ENCODE measurements at regions not wholly inside any gene's neighbourhood (a gene's known extent, or its start where the extent isn't known, plus 50 kb on each side); places are given as distances from the start of the nearest gene placed in this dataset.
"Not testable (repeated sequence)": the region's sequence is repeated elsewhere in the genome, so short reads cannot be mapped to it uniquely, and the experiment has no call there.

DNA sequence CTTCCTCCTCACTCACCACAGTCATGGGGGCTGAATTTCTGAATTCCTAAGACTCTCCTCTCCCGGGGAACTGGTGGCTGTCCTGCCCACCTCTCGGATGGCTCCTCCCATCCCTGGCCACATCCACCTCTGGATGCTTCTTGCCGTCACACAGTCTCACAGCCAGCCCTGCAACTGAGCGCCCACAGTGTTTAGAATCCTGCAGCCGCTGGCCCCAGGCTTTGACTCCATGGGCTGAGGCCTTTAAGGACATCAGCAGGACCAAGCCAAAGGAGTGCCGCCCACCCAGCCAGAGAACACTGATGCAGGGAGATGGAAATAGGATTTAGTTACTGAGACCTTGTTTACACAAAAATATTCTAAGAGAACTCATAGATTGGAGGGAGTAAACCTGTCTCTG, 299.3 kb upstream of the WSB1 start:
- H3K4me1 ChIP-seq (ENCODE audit: control insufficient read depth in 1 of 2, insufficient read depth in 2 of 2, low read length in 2 of 2); H3K9me3 ChIP-seq (ENCODE audit: control insufficient read depth in 1 of 2, low read length in 2 of 2); H3K27me3 ChIP-seq (ENCODE audit: low read depth, low read length); H3K36me3 ChIP-seq (ENCODE audit: control insufficient read depth in 1 of 2, insufficient read depth in 2 of 2, low read length in 2 of 2); H3K27ac ChIP-seq (ENCODE audit: low read length); H3K4me3 ChIP-seq (ENCODE audit: low read depth in 1 of 2, low read length in 2 of 2): not testable (repeated sequence)

DNA sequence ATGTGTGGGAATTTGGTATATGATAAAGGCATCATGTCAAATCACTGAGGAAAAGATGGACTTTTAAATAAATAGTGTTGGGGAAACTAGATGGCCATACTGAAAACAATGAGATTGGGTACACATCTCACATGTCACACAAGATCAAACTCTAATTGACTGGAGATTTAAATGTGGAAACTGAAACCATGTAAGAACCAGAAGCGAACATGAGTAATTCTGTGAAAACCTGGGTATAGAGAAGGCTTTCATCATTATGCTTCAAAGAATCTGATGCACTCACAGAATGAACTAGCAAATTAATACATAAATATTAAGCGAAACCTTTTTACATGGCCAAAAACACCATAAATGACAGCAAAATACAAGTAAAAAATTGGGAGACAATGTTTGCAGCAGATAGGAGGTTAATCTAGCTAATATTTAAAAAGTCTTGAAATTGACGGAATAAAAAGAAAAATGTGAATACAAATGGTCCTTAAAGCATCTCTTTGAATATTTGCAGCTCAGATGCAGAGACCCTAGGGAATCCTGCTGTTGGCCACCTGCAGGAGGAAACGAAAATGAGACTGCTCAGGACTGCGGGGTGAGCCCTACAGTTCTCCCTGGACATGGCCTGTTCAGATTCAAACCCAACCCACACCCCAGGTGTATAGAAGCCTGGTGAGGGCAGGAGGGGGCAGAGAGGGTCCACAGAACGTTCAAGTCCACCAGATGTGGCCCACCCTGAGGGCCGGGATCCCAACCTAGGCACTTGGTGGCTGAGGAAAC, 297.6 kb upstream of the WSB1 start:
- H3K27ac ChIP-seq (ENCODE audit: low read length); H3K4me1 ChIP-seq (ENCODE audit: control insufficient read depth in 1 of 2, insufficient read depth in 2 of 2, low read length in 2 of 2); H3K27me3 ChIP-seq (ENCODE audit: low read depth, low read length); H3K9me3 ChIP-seq (ENCODE audit: control insufficient read depth in 1 of 2, low read length in 2 of 2); H3K4me3 ChIP-seq (ENCODE audit: low read depth in 1 of 2, low read length in 2 of 2); H3K36me3 ChIP-seq (ENCODE audit: control insufficient read depth in 1 of 2, insufficient read depth in 2 of 2, low read length in 2 of 2): not testable (repeated sequence)

DNA sequence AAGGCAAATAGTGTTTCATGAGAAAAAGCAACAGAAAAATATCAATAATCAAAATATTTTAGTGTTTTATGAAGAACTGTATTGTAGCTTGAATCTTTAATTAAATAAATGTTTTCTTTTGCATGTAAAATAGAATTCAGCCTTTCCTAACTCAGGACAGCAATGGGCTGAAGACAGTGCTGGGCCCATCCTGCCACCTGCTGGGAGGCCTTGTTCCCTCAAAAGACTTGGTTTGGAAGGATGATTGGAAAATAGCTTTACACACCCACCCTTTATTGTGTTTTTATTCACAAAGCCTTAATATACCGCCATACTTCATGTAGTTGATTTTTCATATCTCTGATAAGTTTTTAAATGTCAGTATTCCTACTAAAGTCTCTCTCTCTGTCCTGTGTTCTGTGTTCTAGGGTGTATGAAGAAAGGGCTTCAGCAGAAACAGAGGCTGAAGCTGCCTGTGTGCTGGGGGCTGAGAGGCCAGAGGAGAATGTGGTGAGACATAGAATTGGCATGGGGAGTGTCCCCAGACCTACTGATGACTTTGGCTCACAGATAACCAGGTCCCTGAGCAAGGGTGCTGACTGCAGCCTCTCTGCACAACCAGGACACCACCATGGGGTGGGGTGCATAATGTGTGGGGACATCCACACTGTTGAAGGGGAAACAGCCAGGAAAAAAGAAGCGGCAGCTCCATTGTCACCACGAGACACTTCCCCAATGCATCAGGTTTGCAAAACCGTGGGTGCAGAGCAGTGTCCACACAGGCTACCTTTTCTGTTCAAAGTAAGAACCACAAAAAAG, 286.0 kb upstream of the WSB1 start:
- H3K4me3 ChIP-seq (ENCODE audit: low read depth in 1 of 2, low read length in 2 of 2); H3K4me1 ChIP-seq (ENCODE audit: control insufficient read depth in 1 of 2, insufficient read depth in 2 of 2, low read length in 2 of 2); H3K9me3 ChIP-seq (ENCODE audit: control insufficient read depth in 1 of 2, low read length in 2 of 2); H3K36me3 ChIP-seq (ENCODE audit: control insufficient read depth in 1 of 2, insufficient read depth in 2 of 2, low read length in 2 of 2); H3K27ac ChIP-seq (ENCODE audit: low read length); H3K27me3 ChIP-seq (ENCODE audit: low read depth, low read length): not testable (repeated sequence)

DNA sequence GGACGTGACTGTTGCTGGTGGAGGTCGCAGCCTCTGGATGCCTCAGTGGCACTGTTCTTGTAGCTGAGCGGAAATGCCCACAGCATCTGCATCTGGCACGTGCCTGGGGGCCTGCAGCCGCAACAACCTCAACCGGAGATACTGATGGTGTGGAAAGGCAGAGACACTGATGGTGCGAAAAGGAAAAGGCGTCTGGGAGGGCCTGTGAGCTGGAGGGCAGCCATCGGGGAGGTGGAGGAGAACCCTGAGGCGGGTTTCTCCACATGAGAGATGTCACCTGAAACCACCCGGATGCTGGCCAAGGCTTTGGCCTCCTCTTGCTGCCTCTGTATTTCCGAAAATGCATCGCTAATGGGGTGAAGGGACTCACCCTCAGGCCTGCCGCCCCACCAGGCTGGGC, 284.8 kb upstream of the WSB1 start:
- Histone ChIP-seq H3K36me3 (ENCODE audit: control insufficient read depth in 1 of 2, insufficient read depth in 2 of 2, low read length in 2 of 2) (no peaks in the 10 kb centered on the region), H3K4me1 (ENCODE audit: control insufficient read depth in 1 of 2, insufficient read depth in 2 of 2, low read length in 2 of 2) (no peaks in the 10 kb centered on the region), H3K27ac (ENCODE audit: low read length) (no peak overlapping the region), H3K4me3 (ENCODE audit: low read depth in 1 of 2, low read length in 2 of 2) (no peak overlapping the region), H3K27me3 (ENCODE audit: low read depth, low read length) (no peaks in the 10 kb centered on the region), H3K9me3 (ENCODE audit: control insufficient read depth in 1 of 2, low read length in 2 of 2) (peaks cover 0 to 6% of the 10 kb centered on the region in 2 donors)

DNA sequence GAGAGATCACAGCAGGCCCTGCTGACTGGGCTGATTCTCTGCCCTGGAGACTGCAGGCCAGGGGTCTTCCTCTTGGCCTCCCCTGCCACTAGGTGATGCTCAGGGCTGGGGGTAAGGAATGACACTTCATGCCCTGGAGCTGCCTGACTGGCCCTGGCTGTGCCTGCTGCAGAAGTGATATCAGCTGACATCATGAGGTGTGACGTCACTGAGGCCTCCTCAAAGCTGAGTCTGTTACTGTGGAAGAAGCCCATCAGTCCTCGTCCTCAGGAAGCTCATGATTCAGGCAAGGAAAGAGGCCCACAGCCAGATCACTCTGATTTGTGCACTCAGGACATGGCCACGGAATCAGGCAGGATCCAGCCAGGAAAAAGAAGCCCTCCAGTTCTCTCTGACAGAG, 283.8 kb upstream of the WSB1 start:
- not testable (repeated sequence) for H3K36me3 ChIP-seq (ENCODE audit: control insufficient read depth in 1 of 2, insufficient read depth in 2 of 2, low read length in 2 of 2); H3K4me3 ChIP-seq (ENCODE audit: low read depth in 1 of 2, low read length in 2 of 2)

DNA sequence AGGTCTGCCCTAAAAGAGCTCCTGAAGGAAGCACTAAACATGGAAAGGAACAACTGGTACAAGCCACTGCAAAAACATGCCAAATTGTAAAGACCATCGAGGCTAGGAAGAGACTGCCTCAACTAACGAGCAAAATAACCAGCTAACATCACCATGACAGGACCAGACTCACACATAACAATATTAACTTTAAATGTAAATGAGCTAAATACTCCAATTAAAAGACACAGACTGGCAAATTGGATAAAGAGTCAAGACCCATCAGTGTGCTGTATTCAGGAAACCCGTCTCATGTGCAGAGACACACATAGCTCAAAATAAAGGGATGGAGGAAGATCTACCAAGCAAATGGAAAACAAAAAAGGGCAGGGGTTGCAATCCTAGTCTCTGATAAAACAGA, 263.4 kb upstream of the WSB1 start:
- H3K4me1 ChIP-seq (ENCODE audit: control insufficient read depth in 1 of 2, insufficient read depth in 2 of 2, low read length in 2 of 2); H3K4me3 ChIP-seq (ENCODE audit: low read depth in 1 of 2, low read length in 2 of 2); H3K27me3 ChIP-seq (ENCODE audit: low read depth, low read length); H3K36me3 ChIP-seq (ENCODE audit: control insufficient read depth in 1 of 2, insufficient read depth in 2 of 2, low read length in 2 of 2); H3K9me3 ChIP-seq (ENCODE audit: control insufficient read depth in 1 of 2, low read length in 2 of 2); H3K27ac ChIP-seq (ENCODE audit: low read length): not testable (repeated sequence)

More for the DNA sequence above, 283.8 kb upstream of the WSB1 start:
- not testable (repeated sequence) for H3K4me1 ChIP-seq (ENCODE audit: control insufficient read depth in 1 of 2, insufficient read depth in 2 of 2, low read length in 2 of 2); H3K27ac ChIP-seq (ENCODE audit: low read length); H3K27me3 ChIP-seq (ENCODE audit: low read depth, low read length); H3K9me3 ChIP-seq (ENCODE audit: control insufficient read depth in 1 of 2, low read length in 2 of 2)

DNA sequence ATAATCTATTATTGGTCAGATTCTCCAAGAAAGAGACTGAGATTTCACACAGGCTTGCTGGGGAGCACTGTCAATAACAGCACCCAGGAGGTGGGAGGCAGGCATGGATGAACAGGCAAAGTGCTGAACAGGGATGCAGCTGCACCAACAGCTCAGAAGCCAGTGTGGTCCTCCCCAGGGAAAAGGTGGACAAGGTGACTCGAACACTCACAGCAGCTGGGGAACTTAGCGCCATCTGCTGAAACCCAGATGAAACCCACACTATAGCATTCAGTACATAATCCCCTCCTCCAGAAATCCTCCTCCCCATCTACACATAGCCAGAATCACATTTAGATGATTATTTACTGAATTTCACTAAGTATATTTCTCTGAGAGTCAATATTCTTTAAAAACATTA, 255.2 kb upstream of the WSB1 start:
- no peaks in the 10 kb centered on the region for H3K4me1 ChIP-seq (ENCODE audit: control insufficient read depth in 1 of 2, insufficient read depth in 2 of 2, low read length in 2 of 2)
- no peaks in the 10 kb centered on the region for H3K27me3 ChIP-seq (ENCODE audit: low read depth, low read length)
- no peaks in the 10 kb centered on the region for H3K9me3 ChIP-seq (ENCODE audit: control insufficient read depth in 1 of 2, low read length in 2 of 2)
- no peak overlapping the region for H3K27ac ChIP-seq (ENCODE audit: low read length)
- H3K36me3 ChIP-seq (ENCODE audit: control insufficient read depth in 1 of 2, insufficient read depth in 2 of 2, low read length in 2 of 2): no peaks in the 10 kb centered on the region
- H3K4me3 ChIP-seq (ENCODE audit: low read depth in 1 of 2, low read length in 2 of 2): no peak overlapping the region

DNA sequence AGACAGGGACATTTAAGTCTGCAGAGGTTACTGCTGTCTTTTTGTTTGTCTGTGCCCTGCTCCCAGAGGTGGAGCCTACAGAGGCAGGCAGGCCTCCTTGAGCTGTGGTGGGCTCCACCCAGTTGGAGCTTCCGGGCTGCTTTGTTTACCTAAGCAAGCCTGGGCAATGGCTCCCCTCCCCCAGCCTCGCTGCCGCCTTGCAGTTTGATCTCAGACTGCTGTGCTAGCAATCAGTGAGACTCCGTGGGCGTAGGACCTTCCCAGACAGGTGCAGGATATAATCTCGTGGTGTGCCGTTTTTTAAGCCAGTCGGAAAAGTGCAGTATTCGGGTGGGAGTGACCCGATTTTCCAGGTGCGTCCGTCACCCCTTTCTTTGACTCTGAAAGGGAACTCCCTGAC, 248.9 kb upstream of the WSB1 start:
- not testable (repeated sequence) for H3K27me3 ChIP-seq (ENCODE audit: low read depth, low read length); H3K4me3 ChIP-seq (ENCODE audit: low read depth in 1 of 2, low read length in 2 of 2); H3K4me1 ChIP-seq (ENCODE audit: control insufficient read depth in 1 of 2, insufficient read depth in 2 of 2, low read length in 2 of 2); H3K9me3 ChIP-seq (ENCODE audit: control insufficient read depth in 1 of 2, low read length in 2 of 2); H3K36me3 ChIP-seq (ENCODE audit: control insufficient read depth in 1 of 2, insufficient read depth in 2 of 2, low read length in 2 of 2); H3K27ac ChIP-seq (ENCODE audit: low read length)

DNA sequence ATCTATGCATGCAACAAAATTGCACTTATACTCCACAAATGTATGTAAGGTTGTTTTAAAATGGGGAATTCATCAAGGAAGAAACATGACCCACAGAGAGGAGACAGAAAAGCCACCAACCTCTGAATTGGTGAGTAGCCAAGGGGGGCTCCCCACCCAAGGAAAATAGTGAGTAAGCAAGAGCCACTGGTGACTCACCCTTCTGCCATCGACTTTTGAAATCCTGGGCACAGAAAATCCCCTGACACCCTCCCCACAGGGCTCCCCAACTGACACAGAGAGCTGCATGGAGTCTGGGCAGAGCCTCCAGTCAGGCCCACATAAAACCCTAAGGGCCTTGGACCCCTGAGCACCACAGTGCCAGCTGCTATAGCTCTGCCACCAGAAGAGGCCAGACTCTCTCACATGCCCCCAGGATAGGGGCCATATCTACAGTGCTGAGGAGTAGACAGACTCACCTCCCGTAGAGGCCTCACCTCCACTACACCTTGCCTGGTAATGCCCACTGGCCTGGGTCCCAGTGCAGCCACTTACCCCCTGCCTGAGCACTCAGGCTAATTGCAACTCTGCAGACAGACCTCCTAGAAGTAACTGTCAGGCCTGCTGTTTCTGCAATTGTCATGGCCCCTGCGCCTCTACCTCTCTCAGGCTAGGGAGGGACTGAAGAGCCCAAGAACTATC, 244.7 kb upstream of the WSB1 start:
- Histone ChIP-seq H3K27ac (ENCODE audit: low read length) (no peak overlapping the region), H3K27me3 (ENCODE audit: low read depth, low read length) (no peaks in the 10 kb centered on the region), H3K4me1 (ENCODE audit: control insufficient read depth in 1 of 2, insufficient read depth in 2 of 2, low read length in 2 of 2) (no peaks in the 10 kb centered on the region), H3K4me3 (ENCODE audit: low read depth in 1 of 2, low read length in 2 of 2) (no peak overlapping the region), H3K9me3 (ENCODE audit: control insufficient read depth in 1 of 2, low read length in 2 of 2) (peaks cover 0 to 5% of the 10 kb centered on the region in 2 donors), H3K36me3 (ENCODE audit: control insufficient read depth in 1 of 2, insufficient read depth in 2 of 2, low read length in 2 of 2) (no peaks in the 10 kb centered on the region)

DNA sequence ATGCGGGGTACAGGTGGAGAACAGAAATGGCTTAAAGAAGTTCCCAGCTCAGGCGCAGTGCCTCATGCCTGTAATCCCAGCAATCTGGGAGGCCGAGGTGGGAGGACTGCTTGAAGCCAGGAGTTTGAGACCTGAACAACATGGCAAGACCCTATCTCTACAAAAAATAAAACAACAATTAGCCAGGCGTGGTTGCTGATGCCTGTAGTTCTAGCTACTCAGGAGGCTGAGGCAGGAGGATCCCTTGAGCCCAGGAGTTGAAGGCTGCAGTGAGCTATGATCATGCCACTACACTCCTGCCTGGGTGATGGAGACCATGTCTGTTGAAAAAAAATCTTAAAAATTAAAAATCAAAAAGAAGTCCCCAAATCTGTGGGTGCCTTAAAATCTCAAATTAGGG, 228.3 kb upstream of the WSB1 start:
- Histone ChIP-seq H3K36me3 (ENCODE audit: control insufficient read depth in 1 of 2, insufficient read depth in 2 of 2, low read length in 2 of 2) (no peaks in the 10 kb centered on the region), H3K4me1 (ENCODE audit: control insufficient read depth in 1 of 2, insufficient read depth in 2 of 2, low read length in 2 of 2) (no peaks in the 10 kb centered on the region), H3K27ac (ENCODE audit: low read length) (no peak overlapping the region), H3K27me3 (ENCODE audit: low read depth, low read length) (no peaks in the 10 kb centered on the region), H3K4me3 (ENCODE audit: low read depth in 1 of 2, low read length in 2 of 2) (no peak overlapping the region), H3K9me3 (ENCODE audit: control insufficient read depth in 1 of 2, low read length in 2 of 2) (no peaks in the 10 kb centered on the region)

DNA sequence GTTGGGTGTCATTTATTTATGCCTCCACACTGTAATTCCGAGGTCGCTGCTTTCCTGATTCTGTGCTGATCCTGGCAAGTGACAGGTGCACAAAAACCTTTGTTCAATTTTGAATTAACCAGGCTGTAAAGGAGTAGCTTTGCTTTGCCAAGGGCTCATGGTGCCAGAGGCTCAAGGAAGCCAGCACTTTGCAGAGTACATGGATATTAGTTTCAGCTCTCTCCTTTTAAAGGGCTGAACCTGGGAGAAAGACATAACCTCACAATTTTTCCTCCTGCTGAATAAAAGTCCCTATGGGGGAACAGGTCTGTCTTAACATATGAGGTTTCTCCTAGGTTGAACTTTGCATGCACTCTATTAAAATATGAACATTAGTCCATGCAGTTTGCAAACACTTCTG, 227.6 kb upstream of the WSB1 start:
- Histone ChIP-seq H3K4me1 (ENCODE audit: control insufficient read depth in 1 of 2, insufficient read depth in 2 of 2, low read length in 2 of 2) (no peaks in the 10 kb centered on the region), H3K27me3 (ENCODE audit: low read depth, low read length) (no peaks in the 10 kb centered on the region), H3K9me3 (ENCODE audit: control insufficient read depth in 1 of 2, low read length in 2 of 2) (no peaks in the 10 kb centered on the region), H3K36me3 (ENCODE audit: control insufficient read depth in 1 of 2, insufficient read depth in 2 of 2, low read length in 2 of 2) (no peaks in the 10 kb centered on the region), H3K27ac (ENCODE audit: low read length) (no peak overlapping the region), H3K4me3 (ENCODE audit: low read depth in 1 of 2, low read length in 2 of 2) (no peak overlapping the region)
